ENCODE measurements at regions not wholly inside any gene's neighbourhood (a gene's known extent, or its start where the extent isn't known, plus 50 kb on each side); places are given as distances from the start of the nearest gene placed in this dataset.

DNA sequence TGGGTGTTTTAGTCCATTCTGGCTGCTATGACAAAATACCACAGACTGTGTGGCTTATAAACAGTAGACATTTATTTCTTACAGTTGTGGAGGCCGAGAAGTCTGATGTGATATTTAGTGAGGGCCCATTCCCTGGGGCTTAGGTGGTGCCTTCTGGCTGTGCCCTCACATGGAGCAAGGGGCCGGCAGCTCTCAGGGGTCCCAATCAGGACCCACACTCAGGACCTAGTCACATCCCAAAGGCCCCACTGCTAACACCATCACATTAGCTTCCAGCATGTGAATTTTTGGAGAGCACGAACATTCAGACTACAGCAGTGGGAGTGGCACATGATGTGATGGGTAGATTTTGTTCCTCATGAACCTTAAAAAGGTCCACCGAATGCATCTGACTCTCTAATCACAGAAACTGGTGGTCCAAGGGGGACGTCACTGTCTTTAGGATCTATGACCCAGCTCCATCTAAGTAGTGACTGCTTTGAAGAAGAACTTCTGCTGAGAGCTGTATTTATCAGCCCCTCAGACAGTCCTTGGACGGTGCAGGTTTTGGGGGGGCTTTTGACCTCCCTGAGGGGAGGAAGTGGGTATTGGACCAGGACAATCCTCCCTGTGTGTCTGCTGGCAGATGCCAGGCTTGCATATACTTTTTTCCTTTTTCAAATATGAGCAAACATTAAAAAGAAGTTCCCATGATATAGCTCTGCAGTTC, 154.5 kb upstream of the ZNF32 start:
- no peak for DNase-seq

DNA sequence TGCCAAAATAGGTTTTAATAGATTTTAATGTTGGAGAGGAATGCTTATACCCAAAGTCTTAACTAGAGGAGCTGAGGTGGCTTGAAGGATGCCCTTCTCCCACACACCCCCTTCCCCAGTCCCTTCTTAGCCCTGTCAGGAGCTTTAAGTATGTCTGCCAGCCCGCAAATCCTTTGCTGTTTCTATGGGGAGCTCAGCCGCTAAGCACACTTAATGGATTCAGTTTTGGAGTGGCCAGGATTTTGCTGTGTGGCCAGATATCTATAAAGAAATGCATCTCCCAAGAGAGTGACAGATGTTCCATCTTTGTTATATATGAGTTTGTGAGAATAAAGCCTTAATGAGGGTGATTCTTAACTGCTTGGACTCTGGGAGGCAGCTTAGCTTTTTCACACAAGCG, 152.9 kb upstream of the ZNF32 start:
- no peak for DNase-seq

DNA sequence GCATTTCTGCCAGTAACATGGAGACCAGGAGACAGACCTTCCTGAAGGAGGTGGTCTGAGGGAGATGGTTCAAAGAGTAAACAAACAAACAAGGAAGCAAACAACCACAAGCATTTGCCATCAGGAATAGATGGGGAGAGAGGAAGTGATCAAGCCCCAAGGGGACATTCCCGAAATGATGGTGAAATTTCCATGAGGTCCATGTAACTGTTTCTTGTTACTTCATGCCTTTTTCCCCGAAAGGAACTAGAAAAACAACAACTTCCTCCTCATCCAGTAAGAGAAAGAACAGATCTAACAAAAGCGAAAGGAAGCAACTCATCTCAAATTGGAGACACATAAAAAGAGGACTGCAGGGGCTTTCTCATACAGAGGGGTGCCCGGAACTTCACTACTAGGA, 152.5 kb upstream of the ZNF32 start:
- no peak for DNase-seq

DNA sequence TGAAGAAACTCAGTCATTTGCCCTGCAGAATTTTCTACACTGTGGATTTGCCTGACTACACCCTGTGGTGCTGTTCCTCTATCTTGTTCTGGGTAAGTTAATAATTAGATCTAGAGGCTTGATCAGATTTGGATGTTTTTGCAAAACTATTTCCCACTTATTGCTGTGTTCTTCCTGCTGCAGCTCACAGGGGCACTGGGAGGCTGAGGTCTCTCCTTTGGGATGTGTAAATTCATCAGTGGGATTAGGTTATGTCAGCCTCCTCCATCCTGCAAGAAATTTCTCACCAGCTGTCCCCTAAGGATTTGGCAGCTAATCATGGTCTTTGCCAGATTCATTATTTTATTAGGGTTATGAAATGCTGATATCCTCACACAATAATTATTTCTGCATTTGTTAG, 148.1 kb upstream of the ZNF32 start:
- no peak for DNase-seq

DNA sequence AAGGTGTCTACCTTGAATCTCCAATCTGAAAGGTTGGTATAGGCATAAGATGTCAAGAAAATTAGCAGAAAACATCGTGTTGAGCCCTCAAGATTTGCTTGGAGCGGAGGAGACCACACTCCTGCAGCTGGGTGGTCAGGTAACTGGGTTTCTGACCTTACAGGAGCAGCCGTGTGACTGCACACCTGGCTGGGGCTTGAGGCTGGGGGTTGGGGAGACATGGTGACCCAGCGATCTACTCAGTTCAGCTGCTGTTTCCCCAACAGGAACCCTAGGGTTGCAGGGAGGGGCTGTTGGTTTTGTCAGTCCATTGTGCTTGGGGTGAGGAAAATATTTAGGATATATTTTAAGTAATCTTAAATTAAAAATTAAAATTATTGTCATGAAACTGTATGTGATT, 147.0 kb upstream of the ZNF32 start:
- DNase-seq, result no peak

DNA sequence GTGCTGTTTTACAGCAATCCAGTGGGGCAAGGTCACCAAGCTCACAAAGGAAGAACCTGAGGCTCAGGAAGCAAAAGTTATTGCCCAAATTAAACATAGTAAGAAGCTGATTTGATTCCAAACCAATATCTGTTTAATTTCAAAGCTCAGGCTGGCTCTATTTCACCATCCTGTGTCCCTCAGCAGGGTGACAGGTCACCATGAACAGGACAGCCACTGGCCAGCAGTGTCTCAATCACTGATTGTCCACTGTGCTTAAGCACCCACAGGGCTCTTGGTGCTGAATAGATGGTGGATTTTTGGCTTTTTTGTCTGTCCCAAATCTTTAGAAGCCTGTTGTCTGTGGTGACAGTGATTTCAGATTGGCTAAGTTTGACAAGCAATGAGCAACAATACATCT, 146.4 kb upstream of the ZNF32 start:
- no peak for DNase-seq

DNA sequence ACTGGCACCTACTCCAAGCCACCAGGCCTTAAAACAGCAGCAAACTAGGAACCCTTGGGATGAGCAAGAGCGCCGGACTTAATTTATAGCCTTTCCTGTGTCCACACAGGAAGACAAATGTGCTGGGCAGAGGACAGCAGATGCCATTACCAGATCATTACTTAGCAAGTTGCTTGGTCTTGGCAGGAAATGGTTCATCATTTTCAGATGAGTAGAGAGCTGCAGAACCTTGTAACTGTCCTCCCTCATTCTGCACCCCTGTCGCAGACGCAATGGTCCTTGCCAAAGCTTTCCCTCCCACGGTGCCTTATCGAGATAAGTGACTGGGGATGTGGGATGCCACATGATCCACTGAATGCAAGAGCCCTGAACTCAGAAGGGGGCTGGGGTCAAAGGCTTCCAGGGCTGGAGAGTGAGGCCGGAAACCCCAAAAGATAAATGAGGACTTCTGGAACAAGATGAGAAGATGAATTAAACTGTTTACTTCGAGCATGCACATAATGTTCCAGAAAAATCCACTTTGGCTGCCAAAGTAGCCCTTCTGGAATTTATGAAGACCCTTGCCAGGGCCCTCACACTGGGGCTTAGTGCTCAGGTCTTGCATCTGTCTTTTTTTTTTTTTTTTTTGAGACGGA, 145.6 kb upstream of the ZNF32 start:
- no peak for DNase-seq

DNA sequence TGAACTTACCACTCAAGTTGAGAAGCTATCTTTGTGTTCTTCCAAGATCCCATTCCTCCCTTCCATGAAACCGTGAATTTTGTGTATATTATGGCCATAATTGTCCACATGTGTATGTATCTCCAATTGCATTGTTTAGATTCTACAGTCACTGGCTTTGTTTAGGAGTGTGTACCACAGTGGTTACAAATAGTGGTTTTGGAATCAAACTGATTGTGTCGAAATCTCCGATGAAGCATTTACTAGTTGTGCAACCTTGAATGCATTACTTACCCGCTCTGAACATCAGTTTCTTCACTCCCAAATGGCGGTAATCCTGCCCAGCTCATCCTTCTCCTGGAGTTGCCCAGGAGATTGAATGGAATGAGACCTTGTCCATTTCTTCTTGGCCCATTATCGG, 145.0 kb upstream of the ZNF32 start:
- no peak for DNase-seq

DNA sequence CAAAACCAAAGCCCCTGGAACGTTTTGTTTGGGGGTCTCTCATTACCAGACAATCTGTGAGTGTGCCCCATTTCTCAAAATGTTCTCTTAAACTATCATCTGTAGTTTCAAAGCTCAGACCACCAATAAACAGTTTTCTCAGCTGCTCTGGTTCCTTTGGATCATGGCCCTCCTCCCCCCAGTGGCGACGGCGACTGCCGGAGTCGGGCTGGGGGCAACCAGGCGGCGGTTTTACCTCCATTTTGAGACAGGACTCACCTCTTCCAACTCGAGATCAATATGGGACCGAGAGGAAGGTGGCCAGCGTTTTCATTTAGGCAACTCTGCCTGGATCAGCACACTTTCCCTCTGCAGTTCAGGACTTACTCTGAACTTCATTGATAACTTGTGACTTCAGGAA, 141.5 kb upstream of the ZNF32 start:
- DNase-seq, result no peak

DNA sequence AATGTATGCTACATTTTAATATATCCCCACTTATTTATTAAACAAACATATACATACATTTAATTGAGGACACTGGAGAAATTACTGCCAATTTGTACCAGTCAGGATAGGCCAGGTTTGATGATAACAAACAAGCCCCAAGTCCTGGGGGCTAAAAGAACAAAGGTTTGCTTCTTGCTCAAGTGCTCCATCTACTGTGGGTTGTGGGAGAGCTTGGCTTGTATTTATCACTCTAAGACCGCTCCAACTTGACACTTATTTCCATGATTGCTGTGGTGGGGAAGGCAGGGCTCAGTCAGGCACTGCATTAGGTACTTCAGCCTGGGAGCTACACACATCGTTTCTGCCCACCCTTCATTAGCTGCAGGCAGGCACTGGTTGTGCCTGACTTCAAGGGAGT, 136.6 kb upstream of the ZNF32 start:
- DNase-seq, result no peak

DNA sequence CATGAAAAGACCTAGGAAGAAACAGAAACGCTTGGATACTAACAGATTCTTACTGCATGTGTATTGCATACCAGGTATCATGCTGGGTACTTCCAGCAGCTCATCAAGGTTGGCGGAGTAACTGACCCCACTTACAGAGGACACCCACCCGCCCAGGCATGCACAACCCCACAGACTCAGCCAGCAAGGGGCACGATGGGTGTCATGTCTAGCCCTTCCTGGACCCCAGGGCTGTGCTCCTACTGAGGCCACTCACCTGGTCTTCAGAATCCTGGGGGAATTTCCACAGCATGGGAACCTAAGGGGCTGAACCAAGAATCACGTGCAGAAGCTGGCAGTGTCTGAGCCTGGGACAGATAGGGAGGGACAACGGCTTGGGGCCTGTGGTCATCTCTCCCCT, 134.1 kb upstream of the ZNF32 start:
- no peak for DNase-seq

DNA sequence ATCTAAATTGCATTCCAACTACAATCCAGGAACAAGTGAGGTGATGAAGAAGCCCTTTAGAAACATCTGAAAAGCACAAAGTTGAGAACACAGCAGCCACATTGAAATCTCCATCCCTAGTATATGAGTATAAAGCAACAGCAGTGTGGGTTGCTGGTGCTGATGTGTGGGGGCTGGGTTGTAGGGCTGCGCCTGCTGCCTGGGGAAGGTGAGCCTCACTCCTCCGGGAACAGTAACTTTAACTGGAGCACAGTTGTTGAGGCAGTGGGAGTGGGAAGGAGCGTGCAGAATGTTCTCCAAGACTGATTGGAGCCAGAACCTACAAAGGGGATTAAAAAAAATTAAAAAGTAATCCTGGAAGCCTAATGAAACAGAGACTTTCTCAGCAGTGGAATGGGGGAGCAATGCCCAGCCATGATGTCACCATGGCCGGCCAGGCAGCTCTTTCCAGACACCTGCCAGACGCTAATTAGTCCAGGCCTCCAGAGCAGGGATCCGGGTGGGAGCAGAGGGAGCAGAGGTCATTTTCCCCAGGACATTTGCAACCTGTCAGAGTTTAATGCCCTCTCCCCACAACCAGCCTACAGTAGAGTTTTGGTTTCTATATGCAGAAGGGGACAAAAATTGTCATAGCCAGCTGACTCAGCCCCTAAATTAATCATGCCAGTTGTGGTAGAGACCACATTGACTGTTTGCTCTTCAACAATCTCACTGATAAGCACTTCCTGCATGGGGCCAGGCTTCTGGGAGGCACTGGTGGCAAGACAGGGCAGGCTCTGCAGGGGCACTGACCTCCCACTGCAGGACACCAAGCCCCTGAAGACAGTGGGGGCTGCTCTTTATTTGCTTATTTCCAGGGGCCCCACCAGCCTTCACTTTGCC, 133.0 kb upstream of the ZNF32 start:
- DNase-seq, result no peak

DNA sequence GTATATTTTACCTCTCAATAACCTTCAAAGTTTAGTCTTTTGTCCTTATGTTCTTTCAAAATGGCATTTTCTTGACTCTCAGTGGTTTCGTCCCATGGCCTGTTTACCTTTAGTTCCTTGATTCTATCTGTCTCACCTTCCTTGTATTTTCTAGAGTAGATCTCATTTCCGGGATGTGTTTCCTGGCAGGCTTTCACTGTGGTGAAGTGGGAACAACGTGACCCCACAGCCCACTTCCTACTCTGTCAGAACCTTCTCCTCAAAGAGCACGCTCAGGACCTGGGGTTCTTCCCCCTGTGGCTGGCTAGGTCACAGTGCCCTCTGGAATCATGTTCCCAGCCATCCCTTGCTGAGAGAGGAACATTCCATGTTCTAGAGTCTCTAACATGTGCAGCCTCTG, 129.9 kb upstream of the ZNF32 start:
- DNase-seq, result no peak

DNA sequence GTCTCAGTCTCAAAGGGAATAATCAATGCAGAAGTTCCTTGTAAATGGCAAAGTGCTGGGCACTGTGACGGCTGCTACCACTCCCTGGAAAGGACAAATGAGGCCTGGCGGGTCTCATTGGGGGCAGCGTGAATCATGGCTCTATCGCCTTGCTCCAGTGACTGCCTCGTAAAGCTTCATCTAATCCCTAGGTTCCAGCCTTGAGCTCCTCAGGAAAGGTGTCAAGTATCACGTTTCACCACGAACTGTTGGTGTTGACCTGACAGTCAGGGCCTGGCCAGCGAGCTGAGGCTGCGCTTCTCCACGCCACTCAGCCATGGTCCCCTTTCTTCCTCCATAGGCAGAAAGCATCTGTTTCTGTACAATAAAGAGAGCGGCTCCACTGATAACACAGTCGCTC, 126.7 kb upstream of the ZNF32 start:
- no peak for DNase-seq

DNA sequence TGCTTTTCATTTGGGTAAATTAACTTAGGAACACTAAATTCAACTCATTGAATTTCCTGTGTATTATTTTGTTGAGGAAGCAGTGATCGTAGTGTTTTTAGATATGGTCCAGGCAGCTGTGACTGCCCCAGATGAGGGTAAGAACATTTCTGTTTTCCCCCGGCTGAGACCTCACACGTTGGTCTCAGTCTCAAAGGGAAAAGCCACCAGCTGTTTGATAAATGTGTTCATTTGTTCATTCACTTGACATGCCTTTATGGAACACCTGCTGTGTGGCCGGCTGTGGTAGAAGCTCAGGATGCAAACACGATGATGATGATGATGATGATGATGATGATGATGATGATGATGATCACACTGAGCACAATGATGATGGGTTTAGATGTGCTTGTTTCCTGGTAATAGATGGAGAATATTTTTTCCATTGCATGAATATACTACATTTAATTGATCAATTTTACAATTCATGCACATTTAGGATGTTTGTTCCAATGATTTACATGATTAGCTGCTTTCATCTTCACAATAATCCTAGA, 125.6 kb upstream of the ZNF32 start:
- DNase-seq, result no peak

DNA sequence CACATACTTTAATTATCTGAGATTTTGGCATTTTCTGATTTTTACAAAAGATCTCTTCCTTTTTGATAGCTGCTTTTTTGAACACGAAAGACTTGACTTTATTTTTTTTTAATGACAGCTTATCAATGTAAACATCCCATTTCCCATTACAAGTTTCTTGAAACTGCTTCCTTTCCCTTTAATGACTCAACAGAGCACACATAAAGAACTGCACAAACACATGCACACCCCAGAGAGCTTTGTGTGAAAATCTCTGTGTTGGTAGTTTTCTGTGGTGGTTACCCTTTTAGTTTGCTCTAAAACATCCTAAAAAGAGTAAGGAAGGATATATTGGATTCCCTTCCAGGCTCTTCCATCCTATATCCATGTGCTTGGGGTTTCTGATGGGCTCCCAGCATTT, 125.1 kb upstream of the ZNF32 start:
- DNase-seq, result no peak

DNA sequence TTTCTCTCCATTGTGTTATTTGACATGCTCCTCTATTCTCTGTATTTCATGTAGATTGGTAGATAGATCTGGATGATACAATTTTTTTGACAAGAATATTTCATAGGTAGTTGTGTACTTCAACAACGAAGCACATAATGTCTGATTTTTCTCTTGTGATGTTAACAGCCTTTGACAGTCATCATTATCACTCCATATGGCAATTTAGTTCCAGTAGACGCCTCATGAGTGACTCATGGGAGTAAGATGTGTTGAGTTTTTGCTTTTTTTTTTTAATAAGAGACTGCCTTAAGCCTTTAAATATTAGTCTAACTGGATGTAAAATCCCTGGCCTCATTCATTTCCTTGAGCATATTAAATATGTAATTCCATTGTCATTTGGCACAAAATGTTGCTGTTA, 123.5 kb upstream of the ZNF32 start:
- DNase-seq, result no peak

DNA sequence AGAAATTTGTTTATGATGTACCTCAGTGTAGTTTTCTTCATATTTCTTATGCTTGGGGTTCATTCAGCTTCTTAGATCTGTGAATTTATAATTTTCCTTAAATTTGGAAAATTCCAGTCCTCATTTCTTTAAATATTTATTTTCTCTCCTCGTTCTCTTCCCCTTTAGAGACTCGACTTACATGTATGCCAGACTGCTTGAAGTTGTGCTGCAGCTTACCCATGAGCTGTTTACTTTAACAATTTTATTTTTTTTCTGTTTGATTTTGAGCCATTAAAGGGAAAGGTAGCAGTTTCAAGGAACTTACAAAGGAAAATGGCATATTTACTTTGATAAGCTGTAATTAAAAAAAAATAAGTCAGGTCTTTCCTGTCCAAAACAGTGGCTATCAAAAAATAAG, 123.0 kb upstream of the ZNF32 start:
- DNase-seq, result no peak

DNA sequence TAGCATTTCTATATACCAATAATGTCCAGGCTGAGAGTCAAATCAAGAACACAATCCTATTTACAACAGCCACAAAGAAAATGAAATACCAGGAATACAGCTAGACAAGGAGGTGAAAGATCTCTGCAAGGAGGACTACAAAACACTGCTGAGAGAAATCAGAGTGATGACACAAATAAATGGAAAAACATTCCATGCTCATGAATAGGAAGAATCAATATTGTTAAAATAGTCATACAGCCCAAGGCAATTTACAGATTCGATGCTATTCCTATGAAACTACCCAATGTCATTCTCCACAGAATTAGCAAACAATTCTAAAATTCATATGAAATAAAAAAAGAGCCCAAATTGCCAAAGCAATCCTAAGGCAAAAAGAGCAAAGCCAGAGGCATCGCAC, 116.8 kb upstream of the ZNF32 start:
- no peak for DNase-seq

DNA sequence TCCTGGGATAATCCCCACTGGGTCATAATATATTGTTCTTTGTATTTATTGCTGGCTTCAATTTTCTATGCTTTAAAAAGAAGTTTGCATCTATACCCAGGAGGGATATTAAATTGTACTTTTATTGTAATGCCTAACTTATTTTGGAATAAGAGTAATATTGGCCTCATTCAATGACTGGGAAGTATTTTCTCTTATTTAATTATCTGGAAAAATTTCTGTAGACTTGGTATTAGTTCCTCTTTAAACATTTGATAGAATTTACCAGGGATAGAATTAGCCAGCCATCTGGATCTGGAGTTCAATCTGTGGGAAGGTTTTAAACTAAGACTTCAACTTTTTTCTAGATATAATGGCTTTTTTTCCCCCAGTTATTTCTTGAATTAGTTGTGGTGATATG, 115.2 kb upstream of the ZNF32 start:
- no peak for DNase-seq

DNA sequence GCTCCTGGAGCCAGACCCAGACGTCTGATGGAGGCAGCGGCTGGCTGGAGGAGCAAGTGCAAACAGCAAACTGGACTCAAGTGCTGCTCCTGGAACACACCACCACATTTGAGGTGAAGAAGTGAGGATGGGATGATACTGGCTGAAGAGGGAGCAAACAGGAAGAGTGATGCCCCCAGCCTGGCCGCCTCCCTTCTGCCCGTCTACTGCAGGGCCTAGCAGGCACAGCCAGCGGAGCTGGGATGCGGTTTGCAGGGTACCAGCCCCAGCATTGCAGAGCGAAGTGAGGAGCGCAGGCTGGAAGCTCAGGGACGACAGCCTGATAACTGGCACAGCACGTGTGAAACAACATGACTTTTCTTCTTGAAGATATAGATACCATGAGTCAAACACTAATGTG, 111.8 kb upstream of the ZNF32 start:
- DNase-seq, result no peak

DNA sequence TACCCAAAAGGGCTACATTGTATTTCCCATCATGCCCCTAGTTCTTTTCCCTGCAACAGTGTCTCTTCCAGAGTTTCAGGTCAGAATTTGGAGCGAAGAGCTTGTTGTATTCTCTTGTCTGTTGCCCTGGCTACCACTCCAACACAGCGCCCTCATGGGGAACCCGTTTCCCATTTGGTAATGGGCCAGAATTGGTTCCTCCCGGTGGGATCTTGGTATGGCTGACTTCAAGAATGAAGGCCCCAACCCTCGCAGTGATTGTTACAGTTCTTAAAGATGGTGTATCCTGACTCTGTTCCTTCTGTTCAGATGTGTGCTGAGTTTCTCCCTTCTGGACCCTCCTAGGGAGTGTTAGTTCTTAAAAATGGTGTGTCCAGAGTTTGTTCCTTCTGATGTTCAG, 110.5 kb upstream of the ZNF32 start:
- no peak for DNase-seq

DNA sequence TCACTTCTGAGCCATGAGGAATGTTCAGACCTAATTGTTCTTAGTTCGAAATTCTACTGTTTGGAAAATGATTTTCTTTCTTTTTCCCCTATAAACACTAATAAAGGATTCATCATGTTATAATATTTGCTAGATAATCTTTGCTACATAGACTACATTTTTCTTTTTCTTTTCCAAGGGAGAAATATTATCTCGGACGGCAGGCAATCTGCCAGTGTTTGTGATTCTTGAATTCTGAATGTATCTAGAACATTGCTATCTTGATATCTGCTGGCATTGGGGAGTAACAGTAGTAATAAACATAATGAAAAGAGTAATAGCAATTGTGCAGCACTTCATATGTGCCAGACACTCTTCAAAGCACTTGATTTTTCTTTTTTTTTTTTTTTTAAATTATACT, 107.7 kb upstream of the ZNF32 start:
- no peak for DNase-seq
